ENCODE measurements at regions not wholly inside any gene's neighbourhood (a gene's known extent, or its start where the extent isn't known, plus 50 kb on each side); places are given as distances from the start of the nearest gene placed in this dataset.

- Histone ChIP-seq H3K36me3 (no peaks in the 10 kb centered on the region), H3K27me3 (no peaks in the 10 kb centered on the region), H3K4me1 (ENCODE audit: low read depth) (no peaks in the 10 kb centered on the region), H3K9me3 (ENCODE audit: low read depth) (no peaks in the 10 kb centered on the region), H3K4me3 (no peak overlapping the region), H3K27ac (no peak overlapping the region)
- DNase-seq (ENCODE audit: low read depth in 1 of 2, low spot score in 1 of 2), result no peak
- no peak for TF ChIP-seq CTCF (IDR thresholded peaks at IDR 0.05; ENCODE audit: low read depth, low read length)
These were observed 51.5 kb upstream of the CMKLR1 start for GRCh38 chr12:108390495-108391203.

- no peak overlapping the region for H3K4me3 ChIP-seq
- no peak for DNase-seq (ENCODE audit: low read depth in 1 of 2, low spot score in 1 of 2)
- no peak overlapping the region for H3K27ac ChIP-seq
- H3K27me3 ChIP-seq, result no peaks in the 10 kb centered on the region
- H3K36me3 ChIP-seq, result no peaks in the 10 kb centered on the region
- TF ChIP-seq CTCF (IDR thresholded peaks at IDR 0.05; ENCODE audit: low read depth, low read length), result no peak
- H3K9me3 ChIP-seq (ENCODE audit: low read depth), result no peaks in the 10 kb centered on the region
- no peaks in the 10 kb centered on the region for H3K4me1 ChIP-seq (ENCODE audit: low read depth)
These were observed 50.4 kb upstream of the CMKLR1 start for GRCh38 chr12:108389544-108389943.
